Trophoblast cell (in vitro differentiated cells and primary cell): ENCODE measurements at regions not wholly inside any gene's neighbourhood (a gene's known extent, or its start where the extent isn't known, plus 50 kb on each side); places are given as distances from the start of the nearest gene placed in this dataset.

ENCODE experiments used
- DNase-seq, 2 donors: peaks; one replicate each; pipeline ENCODE4 v3.0.0-alpha.2; 2016
- H2AFZ ChIP-seq: 2 replicates; pipeline ENCODE4 v1.6.1; 2013; ENCODE audit warnings: low read length, moderate library complexity, mild to moderate bottlenecking; ENCODE audit not compliant: insufficient read depth, poor library complexity
- H2AK5ac ChIP-seq: 2 replicates; pipeline ENCODE4 v1.6.1; 2013; ENCODE audit warnings: mild to moderate bottlenecking, low read length
- H2BK120ac ChIP-seq: 2 replicates; pipeline ENCODE4 v1.6.1; 2013; ENCODE audit warnings: low read length, mild to moderate bottlenecking, moderate library complexity; ENCODE audit not compliant: insufficient read depth, poor library complexity
- H2BK12ac ChIP-seq: 2 replicates; pipeline ENCODE4 v1.6.1; 2013; ENCODE audit warnings: mild to moderate bottlenecking, low read length, moderate library complexity
- H2BK5ac ChIP-seq: 2 replicates; pipeline ENCODE4 v1.6.1; 2013; ENCODE audit warnings: low read length, low read depth, moderate library complexity, mild to moderate bottlenecking; ENCODE audit not compliant: poor library complexity
- H3K14ac ChIP-seq: 2 replicates; pipeline ENCODE4 v1.6.1; 2013; ENCODE audit warnings: mild to moderate bottlenecking, low read length
- H3K18ac ChIP-seq: 2 replicates; pipeline ENCODE4 v1.6.1; 2013; ENCODE audit warnings: mild to moderate bottlenecking, low read length
- H3K23ac ChIP-seq: 2 replicates; pipeline ENCODE4 v1.6.1; 2013; ENCODE audit warnings: low read length
- H3K27ac ChIP-seq: 2 replicates; pipeline ENCODE4 v1.5.1; 2013; ENCODE audit warnings: low read depth, mild to moderate bottlenecking, inconsistent platforms, low read length, moderate library complexity
- H3K27me3 ChIP-seq: 2 replicates; pipeline ENCODE4 v1.6.1; 2013; ENCODE audit warnings: inconsistent platforms, mild to moderate bottlenecking, low read length, moderate library complexity; ENCODE audit not compliant: insufficient read depth
- H3K36me3 ChIP-seq, 2 experiments: 1 replicate in 1 of 2; 2 replicates in 1 of 2; pipeline ENCODE4 v1.6.1; 2013; ENCODE audit warnings: low read length in 2 of 2, mild to moderate bottlenecking in 2 of 2, moderate library complexity in 1 of 2; ENCODE audit not compliant: insufficient read depth in 2 of 2, control insufficient read depth in 1 of 2
- H3K4ac ChIP-seq: 2 replicates; pipeline ENCODE4 v1.6.1; 2013; ENCODE audit warnings: low read depth, mild to moderate bottlenecking, low read length, moderate library complexity
- H3K4me1 ChIP-seq, 2 experiments: 1 replicate in 1 of 2; 2 replicates in 1 of 2; pipeline ENCODE4 v1.6.1; 2013; ENCODE audit warnings: low read length in 2 of 2, mild to moderate bottlenecking in 2 of 2, moderate library complexity in 1 of 2; ENCODE audit not compliant: insufficient read depth in 2 of 2, control insufficient read depth in 1 of 2
- H3K4me2 ChIP-seq: 2 replicates; pipeline ENCODE4 v1.6.1; 2013; ENCODE audit warnings: inconsistent platforms, mild to moderate bottlenecking, low read length, moderate library complexity
- H3K4me3 ChIP-seq: 2 replicates; pipeline ENCODE4 v1.5.1; 2013; ENCODE audit warnings: mild to moderate bottlenecking, low read depth, low read length, inconsistent platforms
- H3K79me1 ChIP-seq: one replicate; pipeline ENCODE4 v1.6.1; 2013; ENCODE audit warnings: low read length
- H3K79me2 ChIP-seq: 2 replicates; pipeline ENCODE4 v1.6.1; 2013; ENCODE audit warnings: low read length, mild to moderate bottlenecking; ENCODE audit not compliant: control insufficient read depth, insufficient read depth, poor library complexity
- H3K9ac ChIP-seq: 2 replicates; pipeline ENCODE4 v1.6.1; 2013; ENCODE audit warnings: mild to moderate bottlenecking, low read length
- H3K9me3 ChIP-seq: 2 replicates; pipeline ENCODE4 v1.6.1; 2013; ENCODE audit warnings: low read depth, mild to moderate bottlenecking, control low read depth, inconsistent platforms, low read length; ENCODE audit not compliant: insufficient read depth
- H4K12ac ChIP-seq: 2 replicates; pipeline ENCODE4 v1.6.1; 2013; ENCODE audit warnings: low read depth, mild to moderate bottlenecking, low read length, moderate library complexity
- H4K8ac ChIP-seq: 2 replicates; pipeline ENCODE4 v1.6.1; 2013; ENCODE audit warnings: low read depth, mild to moderate bottlenecking, low read length, moderate library complexity
- H4K91ac ChIP-seq: one replicate; pipeline ENCODE4 v1.6.1; 2013; ENCODE audit warnings: low read depth, mild to moderate bottlenecking, low read length, moderate library complexity
- WGBS: extraction: QIAGEN DNeasy Blood & Tissue Kit; methylation state at CpG from one replicate; pipeline ENCODE4 v1.1.7; 2013; ENCODE audit warnings: missing lambda C conversion rate; ENCODE audit not compliant: insufficient read length, insufficient coverage; ENCODE audit errors: extremely low coverage; 5-methylcytosine and 5-hydroxymethylcytosine counted together

GRCh38 chr13:106287351-106287750 is 248.1 kb downstream of the EFNB2 start:
- no peak overlapping the region for H2BK12ac ChIP-seq
- no peak overlapping the region for H4K91ac ChIP-seq
- H3K4me2 ChIP-seq = no peak overlapping the region
- H3K18ac ChIP-seq = no peak overlapping the region
- WGBS = no CpG with 5 or more reads among the region's 6 CpGs
- H3K4me3 ChIP-seq = no peak overlapping the region
- no peak overlapping the region for H3K14ac ChIP-seq
- H4K8ac ChIP-seq = no peak overlapping the region
- H3K27me3 ChIP-seq = no peaks in the 10 kb centered on the region
- peaks cover 0 to 4% of the 10 kb centered on the region in 2 experiments for H3K4me1 ChIP-seq
- H2AK5ac ChIP-seq = no peak overlapping the region
- H2AFZ ChIP-seq = no peak overlapping the region
- no peaks in the 10 kb centered on the region for H3K36me3 ChIP-seq
- H3K4ac ChIP-seq = no peak overlapping the region
- H3K27ac ChIP-seq = no peak overlapping the region
- H3K79me2 ChIP-seq = no peaks in the 10 kb centered on the region
- H3K23ac ChIP-seq = no peak overlapping the region
- DNase-seq = no peak
- H3K9me3 ChIP-seq = no peaks in the 10 kb centered on the region
- H3K9ac ChIP-seq = no peak overlapping the region
- H4K12ac ChIP-seq = no peak overlapping the region
- H3K79me1 ChIP-seq = no peaks in the 10 kb centered on the region
- no peak overlapping the region for H2BK120ac ChIP-seq
- no peak overlapping the region for H2BK5ac ChIP-seq

- Histone ChIP-seq H3K4me2 (no peak overlapping the region), H3K4me3 (no peak overlapping the region), H2BK12ac (no peak overlapping the region), H3K79me1 (no peaks in the 10 kb centered on the region), H3K27me3 (no peaks in the 10 kb centered on the region), H3K36me3 (no peaks in the 10 kb centered on the region), H2AK5ac (no peak overlapping the region), H2BK5ac (no peak overlapping the region), H3K4ac (no peak overlapping the region), H3K4me1 (peaks cover 0 to 4% of the 10 kb centered on the region in 2 experiments), H3K14ac (no peak overlapping the region), H3K79me2 (no peaks in the 10 kb centered on the region), H2AFZ (no peak overlapping the region), H4K8ac (no peak overlapping the region), H3K23ac (no peak overlapping the region), H4K12ac (no peak overlapping the region), H3K9ac (no peak overlapping the region), H3K18ac (no peak overlapping the region), H3K9me3 (no peaks in the 10 kb centered on the region), H2BK120ac (no peak overlapping the region), H3K27ac (no peak overlapping the region), H4K91ac (no peak overlapping the region)
- peak in 1 of 2 donors; percentile 1 for DNase-seq
- WGBS = no CpG with 5 or more reads among the region's 3 CpGs
Observed at GRCh38 chr13:106286811-106287210, 248.7 kb downstream of the EFNB2 start.

GRCh38 chr13:106284358-106284757 is 251.1 kb downstream of the EFNB2 start:
- Histone ChIP-seq H2BK5ac (no peak overlapping the region), H3K9ac (no peak overlapping the region), H3K14ac (no peak overlapping the region), H3K9me3 (no peaks in the 10 kb centered on the region), H4K8ac (no peak overlapping the region), H2BK120ac (no peak overlapping the region), H3K4me1 (peaks cover 0 to 4% of the 10 kb centered on the region in 2 experiments), H2BK12ac (no peak overlapping the region), H3K27ac (no peak overlapping the region), H3K27me3 (no peaks in the 10 kb centered on the region), H4K12ac (no peak overlapping the region), H3K4me3 (no peak overlapping the region), H3K4ac (no peak overlapping the region), H3K18ac (no peak overlapping the region), H2AK5ac (no peak overlapping the region), H3K79me1 (no peaks in the 10 kb centered on the region), H3K4me2 (no peak overlapping the region), H3K23ac (no peak overlapping the region), H4K91ac (no peak overlapping the region), H2AFZ (no peak overlapping the region), H3K36me3 (no peaks in the 10 kb centered on the region), H3K79me2 (no peaks in the 10 kb centered on the region)
- peak; percentile 22 to 94 for DNase-seq
- no CpG with 5 or more reads among the region's 2 CpGs for WGBS

GRCh38 chr13:106281426-106281825 is 254.0 kb downstream of the EFNB2 start:
- Histone ChIP-seq H3K9me3 (no peaks in the 10 kb centered on the region), H3K27ac (no peak overlapping the region), H3K79me2 (no peaks in the 10 kb centered on the region), H2AK5ac (no peak overlapping the region), H3K36me3 (no peaks in the 10 kb centered on the region), H3K14ac (no peak overlapping the region), H2BK120ac (no peak overlapping the region), H3K79me1 (no peaks in the 10 kb centered on the region), H3K4ac (no peak overlapping the region), H2BK12ac (no peak overlapping the region), H4K8ac (no peak overlapping the region), H2BK5ac (no peak overlapping the region), H3K23ac (no peak overlapping the region), H4K12ac (no peak overlapping the region), H2AFZ (no peak overlapping the region), H3K9ac (no peak overlapping the region), H3K4me3 (no peak overlapping the region), H3K4me2 (no peak overlapping the region), H3K27me3 (no peaks in the 10 kb centered on the region), H4K91ac (no peak overlapping the region), H3K18ac (no peak overlapping the region), H3K4me1 (peaks cover 0 to 4% of the 10 kb centered on the region in 2 experiments)
- DNase-seq = peak in 1 of 2 donors; percentile 74
- no CpG with 5 or more reads among the region's 9 CpGs for WGBS
